GM18519 (cell line): ENCODE measurements at regions not wholly inside any gene's neighbourhood (a gene's known extent, or its start where the extent isn't known, plus 50 kb on each side); places are given as distances from the start of the nearest gene placed in this dataset.

Experiments
- ATAC-seq: cut with Tn5 transposase; IDR thresholded peaks from one replicate; pipeline ENCODE4 v1.9.1; 2021; ENCODE audit warnings: mild to moderate bottlenecking, moderate library complexity; ENCODE audit not compliant: unreplicated experiment, low FRiP score

DNA sequence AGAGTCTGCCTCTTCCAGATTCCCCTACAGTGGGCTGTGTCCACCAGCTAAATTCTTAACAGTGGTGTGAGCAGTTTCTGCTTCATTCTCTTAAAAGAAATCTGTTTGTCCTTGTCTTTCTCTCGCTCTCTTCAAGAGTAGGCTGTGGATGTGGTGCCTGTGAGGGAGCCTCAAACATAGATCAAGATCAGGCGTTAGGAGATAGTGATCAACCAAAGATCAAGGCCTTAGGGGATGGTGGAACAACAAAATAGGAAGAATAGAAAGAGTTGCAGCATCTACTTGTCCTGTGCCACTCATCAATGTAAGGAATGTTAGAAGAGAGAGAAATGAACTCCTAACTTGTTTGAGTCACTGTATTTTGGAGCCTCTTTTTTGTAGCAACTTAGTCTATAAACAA, 144.2 kb downstream of the AASDH start:
- ATAC-seq: no peak

DNA sequence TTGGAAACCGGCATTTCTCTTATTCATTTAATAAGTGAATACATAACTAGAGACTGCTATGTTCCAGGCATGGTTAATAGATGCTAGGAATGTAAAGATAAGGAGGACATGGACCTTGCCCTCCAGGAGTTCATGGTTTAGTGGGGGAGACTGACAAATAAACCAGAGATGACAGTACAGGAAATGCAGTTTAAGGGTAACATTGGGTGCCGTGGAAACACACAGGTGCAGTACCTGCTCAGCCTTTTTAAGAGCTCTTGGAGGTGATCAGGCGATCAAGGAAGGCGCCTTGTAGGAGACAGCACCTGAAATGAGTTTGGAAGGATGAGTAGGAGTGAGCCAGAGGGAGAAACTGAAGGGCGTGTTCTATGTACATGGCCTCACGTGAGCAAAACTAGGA, 145.8 kb downstream of the AASDH start:
- no peak for ATAC-seq

DNA sequence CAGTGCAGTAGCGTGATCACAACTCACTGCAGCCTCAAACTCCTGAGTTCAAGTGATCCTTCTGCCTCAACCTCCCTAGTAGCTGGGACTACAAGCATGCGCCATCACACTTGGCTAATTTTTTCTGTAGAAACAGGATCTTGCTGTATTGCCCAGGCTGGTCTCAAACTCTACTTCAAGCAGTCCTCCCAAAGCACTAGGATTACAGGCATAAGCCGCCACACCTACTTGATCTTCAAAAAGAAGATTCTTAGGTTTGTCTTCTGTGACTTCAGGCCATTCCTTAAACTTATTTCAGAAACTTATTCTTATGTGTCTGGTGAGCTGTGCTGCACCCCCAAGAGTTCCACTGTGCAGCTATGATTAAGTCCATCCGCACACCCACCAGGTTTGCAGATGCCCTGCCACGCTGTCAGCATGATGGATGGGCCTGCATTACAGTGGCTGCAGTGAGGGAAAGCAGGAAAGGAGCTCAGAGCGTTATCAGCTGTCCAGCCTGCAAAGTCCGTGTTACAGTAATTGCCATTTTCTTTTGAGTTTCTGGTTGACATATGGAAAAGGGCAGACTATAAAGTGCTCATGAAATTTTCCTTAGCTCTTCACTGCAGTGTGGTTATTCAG, 146.6 kb downstream of the AASDH start:
- no peak for ATAC-seq

DNA sequence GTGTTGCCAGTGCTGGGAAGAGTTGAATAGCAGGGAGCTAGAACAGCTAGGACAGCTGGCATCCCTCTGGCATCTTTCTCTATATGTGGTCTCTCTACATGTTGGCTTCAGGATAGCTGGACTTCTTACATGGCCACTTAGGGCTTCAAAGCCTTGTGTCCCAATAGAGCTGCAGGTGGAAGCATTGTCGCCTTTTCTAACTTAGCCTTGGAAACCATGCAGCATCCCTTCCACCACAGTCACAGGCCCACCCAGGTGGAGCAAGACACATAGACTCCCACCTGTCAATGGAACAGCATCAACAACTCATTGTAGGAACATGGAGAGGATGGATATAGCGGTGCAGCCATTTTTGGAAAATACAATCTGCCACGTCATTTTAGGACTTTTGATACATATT, 149.0 kb downstream of the AASDH start:
- no peak for ATAC-seq

DNA sequence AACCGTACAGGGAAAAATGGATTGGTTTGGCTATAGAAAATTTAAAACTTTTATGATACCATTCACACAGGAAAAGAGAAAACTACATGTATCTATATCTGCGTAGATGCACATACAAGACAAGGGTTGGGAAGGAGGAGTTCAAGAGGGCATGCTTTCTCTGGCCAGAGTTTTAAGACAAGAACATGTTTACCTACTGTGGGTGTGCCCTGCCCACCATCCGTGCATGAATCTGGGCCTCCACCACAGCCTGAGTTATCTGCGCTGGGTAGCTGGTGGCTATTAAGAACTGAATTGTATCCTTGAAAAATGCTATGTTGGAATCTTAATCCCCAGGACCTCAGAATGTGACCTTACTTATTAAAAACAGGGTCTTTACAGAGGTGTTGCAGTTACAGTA, 151.6 kb downstream of the AASDH start:
- ATAC-seq: no peak

DNA sequence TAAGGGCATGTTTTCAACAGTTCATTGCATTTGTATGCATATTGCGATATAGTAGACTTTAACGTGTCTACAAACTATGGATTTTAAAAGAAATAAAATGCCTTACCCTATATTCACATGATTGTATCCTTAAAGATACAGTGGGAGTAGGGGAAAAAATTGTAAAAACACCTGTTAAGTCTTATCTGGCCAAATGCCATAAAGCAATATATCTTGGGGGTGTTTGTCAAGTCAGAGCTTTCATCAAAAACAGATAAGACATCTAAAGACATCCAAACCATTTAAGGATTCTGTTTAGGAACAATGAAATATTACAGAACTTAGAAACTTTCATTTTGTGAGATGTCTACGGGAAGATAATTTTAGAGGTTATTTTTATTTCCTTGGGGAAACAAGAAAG, 152.3 kb downstream of the AASDH start:
- ATAC-seq: no peak

DNA sequence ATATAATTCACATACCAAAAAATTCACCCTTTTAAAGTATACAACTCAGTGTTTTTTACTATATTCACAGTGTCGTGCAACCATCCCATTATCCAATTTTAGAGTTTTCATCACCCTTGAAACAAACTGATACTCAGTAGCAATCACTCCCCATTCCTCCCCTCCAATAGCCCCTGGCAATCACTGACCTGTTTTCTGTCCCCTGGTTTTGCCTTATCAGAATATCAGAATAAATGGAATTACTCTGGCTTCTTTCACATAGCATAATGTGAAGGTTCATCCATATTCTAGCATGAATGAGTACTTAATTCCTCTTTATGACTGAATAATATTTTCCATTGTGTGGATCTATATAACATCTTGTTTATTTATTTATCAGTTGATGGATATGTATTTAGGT, 153.2 kb downstream of the AASDH start:
- ATAC-seq: no peak

DNA sequence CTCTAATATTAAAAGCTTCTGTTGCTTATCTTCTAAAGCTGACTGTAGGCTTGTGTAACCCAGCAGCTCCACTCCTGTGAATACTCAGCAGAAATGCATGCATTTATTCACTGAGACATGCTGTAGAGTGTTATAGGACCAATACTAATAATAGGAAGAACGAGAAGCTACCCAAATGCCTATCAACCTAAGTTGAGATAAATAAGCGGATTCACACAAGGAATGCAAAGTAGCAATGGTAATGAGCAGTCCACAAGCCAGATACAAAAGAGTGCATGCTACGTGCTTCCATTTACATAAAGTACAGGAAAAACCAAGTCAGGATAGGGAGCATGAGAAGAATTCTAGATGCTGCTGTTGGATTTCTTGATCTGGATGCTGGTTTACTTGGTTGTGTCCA, 155.9 kb downstream of the AASDH start:
- ATAC-seq: no peak

DNA sequence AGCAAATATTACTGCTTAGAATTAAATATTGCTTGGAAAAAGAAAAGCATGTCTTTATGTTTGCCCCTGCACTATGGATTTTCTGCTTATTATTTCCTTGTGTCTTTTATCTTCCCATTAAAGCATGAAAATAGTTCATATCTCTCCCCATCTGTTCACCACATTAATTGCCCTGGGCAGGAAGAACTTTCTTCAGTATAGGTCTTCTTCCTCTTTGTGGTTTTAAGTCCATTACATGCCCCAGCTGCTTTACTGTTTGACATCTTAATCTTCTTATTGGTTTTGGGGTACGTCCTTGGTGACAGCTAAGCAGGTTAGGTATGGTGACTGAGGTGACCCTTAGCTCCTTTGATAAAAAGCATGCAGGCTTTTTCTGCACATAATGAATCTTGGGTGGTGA, 157.3 kb downstream of the AASDH start:
- ATAC-seq: no peak

DNA sequence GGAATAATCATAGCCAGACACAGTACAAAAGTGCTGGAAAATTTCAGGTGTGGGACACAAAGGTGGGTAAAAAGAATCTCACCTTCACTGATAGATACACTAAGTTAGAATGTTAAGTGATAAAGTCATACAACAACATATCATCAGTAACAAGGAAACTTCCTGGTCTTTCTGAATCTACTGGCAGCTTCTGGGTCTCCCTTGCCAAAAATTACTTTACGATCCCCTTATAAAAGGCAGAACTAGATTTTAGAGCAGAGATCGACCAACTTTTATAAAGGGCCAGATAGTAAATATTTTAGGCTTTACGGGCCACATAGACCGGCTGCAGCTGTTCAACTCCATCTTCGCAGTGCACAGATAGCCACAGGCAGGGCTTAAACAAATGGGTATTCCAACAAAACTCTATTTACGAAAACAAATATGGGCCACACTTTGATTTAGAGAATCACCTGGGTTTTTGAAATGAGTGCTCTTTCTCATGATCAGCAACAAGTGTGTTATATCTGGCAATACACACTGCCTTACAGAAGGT, 159.9 kb downstream of the AASDH start:
- no peak for ATAC-seq

DNA sequence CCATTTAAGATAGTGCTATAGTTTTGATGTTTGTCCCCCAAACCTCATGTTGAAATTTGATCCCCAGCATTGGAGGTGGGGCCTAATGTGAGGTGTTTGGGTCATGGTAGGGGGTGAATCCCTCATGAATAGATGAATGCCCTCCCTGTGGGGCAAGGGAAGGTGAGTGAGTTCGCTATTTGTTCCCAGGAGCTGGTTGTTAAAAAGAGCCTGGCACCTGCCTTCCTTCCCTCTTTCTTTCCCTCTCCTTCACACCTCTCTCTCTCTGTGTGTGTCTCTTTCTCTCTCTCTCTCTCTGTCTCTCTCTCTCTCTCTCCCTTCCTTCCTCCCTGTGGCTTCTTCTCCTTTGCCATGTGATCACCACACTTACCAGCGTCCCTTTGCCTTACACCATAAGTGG, 160.7 kb downstream of the AASDH start:
- ATAC-seq: no peak

DNA sequence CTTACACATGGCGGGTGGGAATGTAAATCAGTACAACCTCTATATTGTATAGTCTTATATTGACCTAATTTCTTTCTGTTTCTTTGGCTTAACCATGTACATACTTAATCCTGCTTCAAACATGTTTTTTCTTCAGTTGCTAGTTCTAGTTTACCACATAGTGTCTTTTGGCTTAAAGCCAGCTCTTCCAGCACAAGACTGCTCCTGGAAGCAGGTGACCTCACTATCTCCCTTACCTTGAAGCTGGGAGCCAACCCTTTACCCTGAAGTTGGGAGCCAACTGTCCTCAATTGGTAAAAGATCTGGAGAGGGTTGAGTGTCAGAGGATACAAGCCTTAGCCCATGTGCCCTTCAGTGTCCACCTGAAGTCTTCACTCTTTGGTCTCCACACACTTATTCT, 162.7 kb downstream of the AASDH start:
- no peak for ATAC-seq

DNA sequence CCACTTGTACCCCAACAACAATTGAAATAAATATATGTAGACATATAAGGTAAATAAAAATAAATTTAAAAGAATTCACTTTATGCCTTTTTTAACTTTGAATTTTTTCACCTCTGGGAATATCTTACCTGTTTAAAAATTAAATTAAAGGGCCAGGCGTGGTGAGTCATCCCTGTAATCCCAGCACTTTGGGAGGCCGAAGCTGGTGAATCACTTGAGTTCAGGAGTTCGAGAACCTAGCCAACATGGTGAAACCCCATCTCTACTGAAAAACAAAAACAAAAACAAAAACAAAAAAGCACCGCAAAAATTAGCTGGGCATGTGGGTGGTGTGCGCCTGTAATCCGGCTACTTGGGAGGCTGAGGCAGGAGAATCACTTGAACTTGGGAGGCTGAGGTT, 164.8 kb downstream of the AASDH start:
- no peak for ATAC-seq

DNA sequence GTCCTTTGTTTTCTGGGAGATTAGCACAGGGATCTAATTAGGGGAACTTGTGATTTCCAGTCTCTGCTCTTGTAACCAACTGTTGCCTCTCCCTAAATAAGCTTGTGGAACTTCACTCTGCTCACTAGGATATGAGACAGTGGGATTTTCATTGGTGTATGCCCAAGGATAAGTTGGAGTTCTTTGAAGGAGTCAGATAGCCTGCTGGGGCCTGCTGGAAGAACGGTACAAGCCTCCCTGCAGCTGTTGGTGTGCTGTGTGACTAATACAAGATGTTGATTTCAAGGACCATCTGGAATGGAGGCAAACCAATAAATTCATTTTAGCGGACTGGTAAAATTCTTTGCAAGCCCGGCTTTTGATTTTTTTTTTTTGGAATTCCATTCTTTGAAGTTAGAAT, 167.0 kb downstream of the AASDH start:
- ATAC-seq: no peak

DNA sequence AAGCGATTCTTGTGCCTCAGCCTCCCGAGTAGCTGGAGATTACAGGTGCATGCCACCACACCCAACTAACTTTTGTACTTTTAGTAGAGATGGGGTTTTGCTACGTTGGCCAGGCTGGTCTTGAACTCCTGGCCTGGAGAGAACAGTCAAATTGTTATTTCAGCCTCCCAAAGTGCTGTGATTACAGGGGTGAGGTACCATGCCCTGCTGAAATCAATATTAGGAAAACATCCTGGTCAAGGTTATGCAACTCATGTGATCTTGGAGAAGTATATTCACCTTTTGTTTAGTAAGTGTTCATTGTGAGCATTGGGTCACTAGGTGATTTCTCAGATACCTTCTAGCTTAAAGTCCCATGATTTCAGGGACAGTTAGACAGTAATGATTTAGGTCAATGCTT, 167.8 kb downstream of the AASDH start:
- ATAC-seq: no peak

DNA sequence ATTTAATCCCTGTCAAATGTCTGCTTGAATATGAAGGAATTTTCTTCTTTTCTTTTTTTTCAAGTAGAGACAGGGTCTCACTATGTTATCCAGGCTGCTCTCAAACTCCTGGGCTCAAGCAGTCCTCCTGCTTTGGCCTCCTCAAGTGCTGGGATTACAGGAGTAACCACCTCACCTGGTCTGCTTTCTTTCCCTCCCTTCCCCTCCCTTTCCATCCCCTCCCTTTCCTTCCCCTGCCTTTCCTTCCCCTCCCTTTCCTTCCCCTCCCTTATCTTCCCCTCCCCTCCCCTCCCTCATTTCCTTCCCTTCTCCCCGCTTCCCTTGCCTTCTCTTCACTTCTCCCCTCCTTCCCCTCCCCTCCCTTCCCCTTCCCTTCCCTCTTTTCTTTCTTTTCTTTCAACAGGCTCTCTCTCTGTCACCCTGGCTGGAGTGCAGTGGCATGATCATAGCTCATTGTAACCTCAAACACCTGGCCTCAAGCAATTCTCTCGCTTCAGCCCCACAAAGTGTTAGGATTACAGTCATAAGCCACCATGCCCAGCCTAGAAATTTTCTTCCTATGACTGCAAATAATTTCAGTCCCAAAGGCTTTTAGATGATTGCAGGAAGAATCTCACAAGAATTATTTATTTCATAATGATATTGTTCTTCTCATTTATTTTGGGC, 168.9 kb downstream of the AASDH start:
- no peak for ATAC-seq

DNA sequence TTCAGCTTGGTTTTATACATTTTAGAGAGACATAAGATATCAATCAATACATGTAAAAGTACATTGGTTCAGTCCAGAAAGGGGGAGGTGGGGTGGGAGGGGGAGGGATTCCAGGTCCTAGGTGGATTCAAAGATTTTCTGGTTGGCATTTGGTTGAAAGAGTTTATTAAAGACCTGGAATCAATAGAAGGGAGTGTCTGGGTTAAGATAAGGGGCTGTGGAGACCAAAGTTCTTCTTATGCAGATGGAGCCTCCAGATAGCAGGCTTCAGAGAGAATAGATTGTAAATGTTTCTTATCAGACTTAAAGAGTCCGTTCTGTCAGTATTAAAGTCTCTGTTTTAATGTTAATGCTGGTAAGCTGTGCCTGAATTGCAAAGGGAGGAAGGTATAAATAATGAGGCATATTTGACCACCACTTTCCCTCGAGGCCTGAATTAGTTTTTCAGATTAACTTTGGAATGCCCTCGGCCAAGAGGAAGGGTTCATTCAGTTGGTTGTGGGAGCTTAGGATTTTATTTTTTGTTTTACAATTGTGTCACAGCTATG, 169.9 kb downstream of the AASDH start:
- no peak for ATAC-seq

DNA sequence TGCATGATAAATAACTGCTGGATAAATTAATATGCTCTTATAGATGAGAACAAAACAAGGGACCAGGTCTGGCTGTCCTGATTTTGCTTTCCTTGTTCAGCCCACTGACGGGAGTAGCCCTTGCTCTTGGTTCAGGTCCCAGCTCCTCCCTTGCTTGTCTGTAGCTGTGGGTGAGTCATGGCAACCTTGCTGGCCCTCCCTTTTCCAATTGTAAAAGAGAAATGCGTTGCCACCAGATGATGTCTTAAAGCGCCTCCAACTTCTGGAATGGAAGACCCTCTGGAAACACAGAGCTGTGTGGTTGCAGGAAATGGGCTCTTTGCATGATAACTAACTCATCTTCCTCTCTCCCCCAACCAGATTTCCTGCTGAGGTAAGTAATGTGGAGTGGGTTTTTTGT, 171.4 kb downstream of the AASDH start:
- no peak for ATAC-seq

DNA sequence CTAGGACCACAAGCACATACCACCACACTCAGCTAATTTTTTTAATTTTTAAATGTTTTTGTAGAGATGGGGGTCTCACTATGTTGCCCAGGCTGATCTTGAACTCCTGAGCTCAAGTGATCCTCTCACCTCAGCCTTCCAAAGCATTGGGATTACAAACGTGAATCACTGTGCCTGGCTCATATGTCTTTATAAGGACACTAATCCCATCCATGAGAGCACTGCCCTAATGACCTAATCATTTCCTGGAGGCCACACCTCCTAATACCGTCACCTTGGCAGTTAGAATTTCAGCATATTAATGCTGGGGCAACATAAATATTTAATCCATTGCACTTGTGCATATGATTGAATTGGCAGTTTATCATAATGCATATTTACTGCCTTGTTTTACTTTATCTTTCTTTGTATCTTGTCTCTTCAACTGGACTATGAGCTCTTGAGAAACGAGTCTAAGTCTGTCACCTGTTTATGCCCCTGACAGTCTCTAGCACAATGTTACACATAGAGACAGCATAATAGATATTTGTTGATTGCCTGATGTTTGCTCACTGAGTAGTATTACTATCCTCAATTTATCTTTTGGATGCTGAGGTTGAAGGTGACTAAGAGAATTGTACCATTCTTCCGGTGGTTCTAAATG, 172.0 kb downstream of the AASDH start:
- ATAC-seq: no peak

DNA sequence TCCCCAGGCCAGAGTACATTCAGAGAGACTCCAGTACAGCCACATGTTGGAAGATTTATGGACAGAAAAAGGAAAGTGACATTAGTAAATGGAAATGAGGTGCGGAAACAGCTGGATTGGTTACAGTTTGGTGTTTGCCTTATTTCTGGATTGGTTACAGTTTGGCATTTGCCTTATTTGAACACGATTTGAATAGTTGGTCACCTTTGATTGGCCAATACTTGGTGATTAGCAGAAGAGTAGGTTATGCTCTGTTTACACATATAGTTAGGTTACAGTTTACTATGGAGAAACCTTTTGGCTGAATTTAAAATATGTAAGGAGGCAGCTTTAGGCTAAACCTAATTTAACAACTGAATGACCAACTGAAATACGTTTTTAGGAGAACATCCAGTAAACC, 173.7 kb downstream of the AASDH start:
- ATAC-seq: no peak

DNA sequence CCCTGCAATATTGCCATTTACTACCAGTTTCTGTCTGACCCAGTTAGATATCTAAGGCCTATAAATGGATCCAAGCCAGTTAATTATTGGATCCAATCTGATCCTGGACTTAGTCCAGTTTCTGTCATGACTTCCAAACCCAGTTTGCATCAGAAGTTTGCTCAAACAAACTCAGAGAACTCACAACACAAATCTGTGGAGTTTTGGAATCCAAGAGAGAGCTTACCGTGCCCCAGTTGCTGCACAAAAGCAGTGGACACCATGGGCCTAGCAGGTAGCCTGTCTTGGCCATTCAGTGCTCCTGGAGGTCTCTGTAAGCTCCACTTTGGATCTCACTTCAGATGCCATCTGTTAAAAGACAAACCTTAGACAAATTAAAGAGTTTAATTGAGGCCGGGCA, 174.5 kb downstream of the AASDH start:
- ATAC-seq: no peak

DNA sequence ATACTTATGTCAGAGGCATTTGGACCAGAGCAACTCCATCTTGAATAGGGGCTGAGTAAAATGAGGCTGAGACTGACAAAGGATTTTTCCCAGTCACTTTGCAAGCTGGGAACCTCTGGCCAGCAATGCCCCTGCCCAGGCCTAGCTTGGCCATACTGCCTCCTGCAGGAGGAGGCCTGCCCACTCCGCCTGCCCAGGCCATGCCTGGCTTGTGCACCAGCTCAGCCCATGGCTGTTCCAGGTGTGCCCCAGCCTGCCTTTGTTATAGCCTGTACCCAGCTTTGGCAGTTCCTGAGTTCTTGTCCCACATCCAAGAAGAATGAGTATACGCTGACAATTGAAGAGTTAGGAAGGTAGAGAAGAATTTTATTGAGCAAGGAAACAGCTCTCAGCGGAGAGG, 176.1 kb downstream of the AASDH start:
- no peak for ATAC-seq
